Cardiac fibroblast (primary cell): ENCODE measurements at regions not wholly inside any gene's neighbourhood (a gene's known extent, or its start where the extent isn't known, plus 50 kb on each side); places are given as distances from the start of the nearest gene placed in this dataset.

Source experiments
- DNase-seq, 2 donors: peaks; one replicate each; pipeline versions ENCODE4 v3.0.0 to v3.0.0-alpha.2; 2010; ENCODE audit warnings: low read depth in 2 of 2
- H3K4me3 ChIP-seq, 2 donors: replicated peaks in 1 of 2; 1 replicate in 1 of 2; 2 replicates in 1 of 2; pipeline ENCODE4 v1.5.1; 2011; ENCODE audit warnings: low read depth in 2 of 2, low read length in 2 of 2, mild to moderate bottlenecking in 2 of 2, moderate library complexity in 1 of 2
- TF ChIP-seq, protein P1 (sequence below): IDR thresholded peaks from one replicate; pipeline ENCODE4 v1.5.1; 2011; ENCODE audit warnings: low read depth, mild to moderate bottlenecking, low read length, inconsistent platforms

GRCh38 chr15:69658411-69658945, 205.9 kb downstream of the RPLP1 start:
- no peak overlapping the region for H3K4me3 ChIP-seq
- TF ChIP-seq, protein P1, sequence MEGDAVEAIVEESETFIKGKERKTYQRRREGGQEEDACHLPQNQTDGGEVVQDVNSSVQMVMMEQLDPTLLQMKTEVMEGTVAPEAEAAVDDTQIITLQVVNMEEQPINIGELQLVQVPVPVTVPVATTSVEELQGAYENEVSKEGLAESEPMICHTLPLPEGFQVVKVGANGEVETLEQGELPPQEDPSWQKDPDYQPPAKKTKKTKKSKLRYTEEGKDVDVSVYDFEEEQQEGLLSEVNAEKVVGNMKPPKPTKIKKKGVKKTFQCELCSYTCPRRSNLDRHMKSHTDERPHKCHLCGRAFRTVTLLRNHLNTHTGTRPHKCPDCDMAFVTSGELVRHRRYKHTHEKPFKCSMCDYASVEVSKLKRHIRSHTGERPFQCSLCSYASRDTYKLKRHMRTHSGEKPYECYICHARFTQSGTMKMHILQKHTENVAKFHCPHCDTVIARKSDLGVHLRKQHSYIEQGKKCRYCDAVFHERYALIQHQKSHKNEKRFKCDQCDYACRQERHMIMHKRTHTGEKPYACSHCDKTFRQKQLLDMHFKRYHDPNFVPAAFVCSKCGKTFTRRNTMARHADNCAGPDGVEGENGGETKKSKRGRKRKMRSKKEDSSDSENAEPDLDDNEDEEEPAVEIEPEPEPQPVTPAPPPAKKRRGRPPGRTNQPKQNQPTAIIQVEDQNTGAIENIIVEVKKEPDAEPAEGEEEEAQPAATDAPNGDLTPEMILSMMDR: no peak
- no peak for DNase-seq

- no peak for DNase-seq
- TF ChIP-seq, protein P1: no peak
- H3K4me3 ChIP-seq: no peak overlapping the region
These were observed 206.9 kb downstream of the RPLP1 start for GRCh38 chr15:69659454-69660050.

DNA sequence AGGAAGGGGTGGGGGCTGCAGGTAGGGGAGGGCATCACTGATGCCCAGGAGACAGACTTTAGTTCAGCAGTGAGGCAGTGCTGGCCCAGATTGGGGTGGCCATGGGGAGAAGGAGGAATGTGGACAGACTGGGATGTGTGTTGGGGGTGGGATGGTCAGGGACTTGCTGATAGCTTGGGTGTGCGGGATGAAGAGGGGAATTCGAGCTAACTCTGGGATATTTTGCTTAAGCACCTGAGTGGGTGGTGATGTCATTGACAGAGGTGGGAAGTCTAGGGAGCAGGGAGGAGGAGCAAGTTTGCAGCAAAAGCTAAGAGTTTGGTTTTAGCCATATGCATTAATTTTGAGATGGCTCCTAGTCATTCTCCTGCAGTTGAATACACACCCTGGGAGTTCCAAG, 207.5 kb downstream of the RPLP1 start:
- TF ChIP-seq, protein P1: no peak
- DNase-seq: no peak
- H3K4me3 ChIP-seq: no peak overlapping the region

GRCh38 chr15:69660658-69661405, 208.2 kb downstream of the RPLP1 start:
- TF ChIP-seq, protein P1: no peak
- H3K4me3 ChIP-seq: no peak overlapping the region
- DNase-seq: no peak

GRCh38 chr15:69661446-69661845, 208.8 kb downstream of the RPLP1 start:
- H3K4me3 ChIP-seq: no peak overlapping the region
- TF ChIP-seq, protein P1: no peak
- DNase-seq: no peak

- H3K4me3 ChIP-seq: no peak overlapping the region
- TF ChIP-seq, protein P1: no peak
- DNase-seq: no peak
These were observed 209.4 kb downstream of the RPLP1 start for GRCh38 chr15:69661871-69662644.
